Central memory CD8-positive, alpha-beta T cell (primary cell): ENCODE measurements at regions not wholly inside any gene's neighbourhood (a gene's known extent, or its start where the extent isn't known, plus 50 kb on each side); places are given as distances from the start of the nearest gene placed in this dataset.
"Not testable (repeated sequence)": the region's sequence is repeated elsewhere in the genome, so short reads cannot be mapped to it uniquely, and the experiment has no call there.

Source experiments
- ATAC-seq: fragments of 150-1000 bp; cut with Tn5 transposase; replicated peaks from 2 replicates; pipeline ENCODE4 v1.10.0; 2022; ENCODE audit warnings: mild to moderate bottlenecking, moderate FRiP score, moderate number of reproducible peaks; ENCODE audit not compliant: poor library complexity, severe bottlenecking; ENCODE audit errors: extremely low read depth
- DNase-seq, 2 donors: peaks; one replicate each; pipeline ENCODE4 v3.0.0; 2021; ENCODE audit warnings: low spot score in 2 of 2
- H3K27ac Mint-ChIP-seq: one replicate; pipeline ENCODE4 v1.8.0; 2022; ENCODE audit warnings: low read depth, mild to moderate bottlenecking, moderate library complexity, mixed read lengths
- H3K27me3 Mint-ChIP-seq: one replicate; pipeline ENCODE4 v1.8.0; 2022; ENCODE audit warnings: mixed read lengths
- H3K36me3 Mint-ChIP-seq: one replicate; pipeline ENCODE4 v1.8.0; 2022; ENCODE audit warnings: mild to moderate bottlenecking, moderate library complexity, mixed read lengths; ENCODE audit not compliant: insufficient read depth
- H3K4me1 Mint-ChIP-seq: one replicate; pipeline ENCODE4 v1.8.0; 2022; ENCODE audit warnings: mixed read lengths
- H3K4me3 Mint-ChIP-seq: one replicate; pipeline ENCODE4 v1.8.0; 2022; ENCODE audit warnings: mild to moderate bottlenecking, moderate library complexity, mixed read lengths
- H3K9me3 Mint-ChIP-seq: one replicate; pipeline ENCODE4 v1.8.0; 2022; ENCODE audit warnings: mixed read lengths

- not testable (repeated sequence) for H3K9me3 Mint-ChIP-seq, H3K27ac Mint-ChIP-seq, DNase-seq, H3K4me3 Mint-ChIP-seq, H3K4me1 Mint-ChIP-seq, H3K27me3 Mint-ChIP-seq, ATAC-seq, H3K36me3 Mint-ChIP-seq
These were observed 147.2 kb upstream of the POTEB2 start for GRCh38 chr15:21013308-21013707.

DNA sequence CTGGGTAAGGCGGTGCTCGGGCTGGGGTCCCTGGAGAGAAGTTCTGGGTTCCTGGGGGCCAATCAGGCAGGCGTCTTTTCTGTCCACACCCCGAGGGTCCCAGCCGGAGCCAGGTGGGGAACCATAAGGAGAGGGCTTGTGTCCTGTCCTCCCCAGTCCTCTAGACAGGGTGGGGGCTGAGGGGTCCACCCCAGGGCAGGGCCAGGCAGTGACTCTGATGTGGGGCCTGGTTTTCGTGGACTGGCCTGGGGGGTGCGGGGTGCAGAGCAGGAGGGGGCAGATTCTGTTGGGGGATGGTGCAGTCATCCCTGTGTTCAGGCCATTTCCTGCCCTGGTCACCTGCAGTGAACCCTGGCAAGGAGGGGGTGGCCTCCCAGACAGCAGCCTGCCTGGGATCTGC, 143.5 kb upstream of the POTEB2 start:
- ATAC-seq, H3K27ac Mint-ChIP-seq, H3K9me3 Mint-ChIP-seq, H3K4me3 Mint-ChIP-seq, H3K4me1 Mint-ChIP-seq, H3K36me3 Mint-ChIP-seq, DNase-seq, H3K27me3 Mint-ChIP-seq: not testable (repeated sequence)

- H3K27me3 Mint-ChIP-seq, ATAC-seq, H3K9me3 Mint-ChIP-seq, DNase-seq, H3K27ac Mint-ChIP-seq, H3K4me3 Mint-ChIP-seq, H3K4me1 Mint-ChIP-seq, H3K36me3 Mint-ChIP-seq: not testable (repeated sequence)
These were observed 137.3 kb upstream of the POTEB2 start for GRCh38 chr15:21003459-21003858.

- not testable (repeated sequence) for ATAC-seq, H3K27ac Mint-ChIP-seq
These were observed 135.8 kb upstream of the POTEB2 start for GRCh38 chr15:21001950-21002349.

GRCh38 chr15:20991691-20992090, 125.6 kb upstream of the POTEB2 start:
- ATAC-seq, H3K27me3 Mint-ChIP-seq, H3K4me1 Mint-ChIP-seq, H3K27ac Mint-ChIP-seq, DNase-seq, H3K36me3 Mint-ChIP-seq, H3K9me3 Mint-ChIP-seq, H3K4me3 Mint-ChIP-seq: not testable (repeated sequence)

More at GRCh38 chr15:21001950-21002349, 135.8 kb upstream of the POTEB2 start:
- not testable (repeated sequence) for DNase-seq, H3K27me3 Mint-ChIP-seq, H3K4me1 Mint-ChIP-seq, H3K36me3 Mint-ChIP-seq, H3K4me3 Mint-ChIP-seq, H3K9me3 Mint-ChIP-seq

DNA sequence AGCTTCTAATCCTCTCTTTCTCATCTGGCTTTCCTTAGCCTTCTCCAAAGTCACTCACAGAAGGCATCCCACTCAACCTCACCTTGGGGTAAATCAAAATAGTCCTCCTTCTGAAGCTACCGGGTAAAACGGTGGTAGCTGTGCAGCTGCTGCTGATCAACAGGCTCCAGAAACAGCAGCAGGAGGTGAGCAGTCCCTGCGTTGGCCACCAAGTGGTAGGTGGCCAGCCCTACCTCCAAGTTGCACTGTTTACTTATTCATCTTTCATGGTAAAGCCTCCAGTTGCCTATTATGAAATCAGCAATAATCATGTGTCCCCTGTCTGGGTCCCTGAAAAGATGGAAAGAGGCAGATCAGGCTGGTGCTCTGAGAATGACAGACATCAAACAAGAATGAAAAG, 125.1 kb upstream of the POTEB2 start:
- not testable (repeated sequence) for H3K4me1 Mint-ChIP-seq, H3K36me3 Mint-ChIP-seq, H3K27me3 Mint-ChIP-seq, H3K27ac Mint-ChIP-seq, H3K4me3 Mint-ChIP-seq, DNase-seq, H3K9me3 Mint-ChIP-seq, ATAC-seq

- ATAC-seq, H3K9me3 Mint-ChIP-seq, H3K27ac Mint-ChIP-seq, H3K4me1 Mint-ChIP-seq, H3K27me3 Mint-ChIP-seq, H3K36me3 Mint-ChIP-seq, H3K4me3 Mint-ChIP-seq, DNase-seq: not testable (repeated sequence)
These were observed 120.7 kb upstream of the POTEB2 start for GRCh38 chr15:20986775-20987174.

- not testable (repeated sequence) for H3K4me3 Mint-ChIP-seq, H3K27me3 Mint-ChIP-seq, H3K4me1 Mint-ChIP-seq, H3K36me3 Mint-ChIP-seq, DNase-seq, H3K27ac Mint-ChIP-seq, H3K9me3 Mint-ChIP-seq
- peak; percentile 68 for ATAC-seq
These were observed 111.9 kb upstream of the POTEB2 start for GRCh38 chr15:20978057-20978456.

DNA sequence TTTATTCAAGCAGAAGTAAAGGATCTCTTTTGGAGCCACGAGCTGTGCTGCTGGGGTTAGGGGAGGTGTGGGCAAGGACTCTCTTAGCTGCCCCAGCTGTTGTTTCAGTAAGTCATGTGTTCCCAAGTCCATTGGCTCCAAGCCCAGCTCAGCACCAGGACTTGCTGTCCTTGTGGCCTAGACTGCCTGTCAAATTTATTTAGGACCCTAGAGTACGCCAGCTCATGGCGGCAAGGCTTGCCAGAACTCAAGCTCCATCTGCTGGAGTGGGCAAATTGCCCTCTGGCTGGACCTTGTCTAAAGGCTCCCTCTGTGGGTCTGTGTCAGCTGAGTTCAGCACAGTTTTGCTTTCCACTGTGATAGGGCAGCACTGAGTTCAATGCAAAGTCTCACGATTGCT, 106.6 kb upstream of the POTEB2 start:
- not testable (repeated sequence) for ATAC-seq, H3K27me3 Mint-ChIP-seq, H3K4me3 Mint-ChIP-seq, H3K9me3 Mint-ChIP-seq, H3K27ac Mint-ChIP-seq, DNase-seq, H3K36me3 Mint-ChIP-seq, H3K4me1 Mint-ChIP-seq

DNA sequence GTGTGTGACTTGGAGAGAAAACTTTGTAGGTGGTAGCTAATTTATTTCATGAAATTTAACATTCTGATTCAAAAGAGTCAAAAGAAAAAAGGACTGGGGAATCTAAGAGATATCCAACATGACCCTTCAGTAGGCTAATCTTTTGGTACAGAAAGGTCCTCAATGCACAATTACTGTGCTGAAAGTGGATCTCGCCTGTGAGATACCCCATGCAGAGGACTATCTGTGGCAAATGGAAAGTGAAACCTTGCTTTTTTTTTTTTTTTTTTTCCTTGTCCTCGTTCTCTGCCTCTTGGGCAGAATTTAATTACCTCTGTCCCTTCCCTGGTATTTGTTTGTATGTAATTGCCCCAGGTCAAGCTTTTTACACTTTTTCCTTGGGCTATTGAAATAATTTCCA, 93.2 kb upstream of the POTEB2 start:
- H3K4me3 Mint-ChIP-seq, DNase-seq, H3K27me3 Mint-ChIP-seq, H3K36me3 Mint-ChIP-seq, H3K4me1 Mint-ChIP-seq, H3K27ac Mint-ChIP-seq, ATAC-seq, H3K9me3 Mint-ChIP-seq: not testable (repeated sequence)

DNA sequence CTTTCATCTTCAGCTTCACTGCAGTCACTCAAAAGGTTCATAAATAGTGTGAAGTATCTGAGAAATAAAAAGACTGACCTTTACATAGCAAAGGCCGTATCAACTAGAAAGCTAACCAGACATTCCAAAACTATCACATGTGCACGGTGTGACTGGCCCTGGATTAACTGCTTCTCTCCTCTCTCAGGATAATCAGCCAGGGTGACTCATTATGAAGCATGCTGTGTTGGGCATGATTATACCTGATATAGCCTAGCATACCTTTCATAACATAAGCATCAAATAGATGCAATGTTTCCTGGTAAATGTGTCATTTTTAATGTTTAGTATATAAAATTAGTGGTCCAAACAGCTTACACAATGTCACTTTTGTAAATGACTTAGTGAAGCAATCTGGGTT, 63.2 kb upstream of the POTEB2 start:
- not testable (repeated sequence) for H3K4me1 Mint-ChIP-seq, H3K36me3 Mint-ChIP-seq, ATAC-seq, DNase-seq, H3K27me3 Mint-ChIP-seq, H3K9me3 Mint-ChIP-seq, H3K27ac Mint-ChIP-seq, H3K4me3 Mint-ChIP-seq
